Trophoblast cell (in vitro differentiated cells and primary cell): ENCODE measurements at regions not wholly inside any gene's neighbourhood (a gene's known extent, or its start where the extent isn't known, plus 50 kb on each side); places are given as distances from the start of the nearest gene placed in this dataset.
"Not testable (repeated sequence)": the region's sequence is repeated elsewhere in the genome, so short reads cannot be mapped to it uniquely, and the experiment has no call there.

Source experiments
- DNase-seq, 2 donors: peaks; one replicate each; pipeline ENCODE4 v3.0.0-alpha.2; 2016
- H2AFZ ChIP-seq: 2 replicates; pipeline ENCODE4 v1.6.1; 2013; ENCODE audit warnings: low read length, moderate library complexity, mild to moderate bottlenecking; ENCODE audit not compliant: insufficient read depth, poor library complexity
- H2AK5ac ChIP-seq: 2 replicates; pipeline ENCODE4 v1.6.1; 2013; ENCODE audit warnings: mild to moderate bottlenecking, low read length
- H2BK120ac ChIP-seq: 2 replicates; pipeline ENCODE4 v1.6.1; 2013; ENCODE audit warnings: low read length, mild to moderate bottlenecking, moderate library complexity; ENCODE audit not compliant: insufficient read depth, poor library complexity
- H2BK12ac ChIP-seq: 2 replicates; pipeline ENCODE4 v1.6.1; 2013; ENCODE audit warnings: mild to moderate bottlenecking, low read length, moderate library complexity
- H2BK5ac ChIP-seq: 2 replicates; pipeline ENCODE4 v1.6.1; 2013; ENCODE audit warnings: low read length, low read depth, moderate library complexity, mild to moderate bottlenecking; ENCODE audit not compliant: poor library complexity
- H3K14ac ChIP-seq: 2 replicates; pipeline ENCODE4 v1.6.1; 2013; ENCODE audit warnings: mild to moderate bottlenecking, low read length
- H3K18ac ChIP-seq: 2 replicates; pipeline ENCODE4 v1.6.1; 2013; ENCODE audit warnings: mild to moderate bottlenecking, low read length
- H3K23ac ChIP-seq: 2 replicates; pipeline ENCODE4 v1.6.1; 2013; ENCODE audit warnings: low read length
- H3K27ac ChIP-seq: 2 replicates; pipeline ENCODE4 v1.5.1; 2013; ENCODE audit warnings: low read depth, mild to moderate bottlenecking, inconsistent platforms, low read length, moderate library complexity
- H3K27me3 ChIP-seq: 2 replicates; pipeline ENCODE4 v1.6.1; 2013; ENCODE audit warnings: inconsistent platforms, mild to moderate bottlenecking, low read length, moderate library complexity; ENCODE audit not compliant: insufficient read depth
- H3K36me3 ChIP-seq, 2 experiments: 1 replicate in 1 of 2; 2 replicates in 1 of 2; pipeline ENCODE4 v1.6.1; 2013; ENCODE audit warnings: low read length in 2 of 2, mild to moderate bottlenecking in 2 of 2, moderate library complexity in 1 of 2; ENCODE audit not compliant: insufficient read depth in 2 of 2, control insufficient read depth in 1 of 2
- H3K4ac ChIP-seq: 2 replicates; pipeline ENCODE4 v1.6.1; 2013; ENCODE audit warnings: low read depth, mild to moderate bottlenecking, low read length, moderate library complexity
- H3K4me1 ChIP-seq, 2 experiments: 1 replicate in 1 of 2; 2 replicates in 1 of 2; pipeline ENCODE4 v1.6.1; 2013; ENCODE audit warnings: low read length in 2 of 2, mild to moderate bottlenecking in 2 of 2, moderate library complexity in 1 of 2; ENCODE audit not compliant: insufficient read depth in 2 of 2, control insufficient read depth in 1 of 2
- H3K4me2 ChIP-seq: 2 replicates; pipeline ENCODE4 v1.6.1; 2013; ENCODE audit warnings: inconsistent platforms, mild to moderate bottlenecking, low read length, moderate library complexity
- H3K4me3 ChIP-seq: 2 replicates; pipeline ENCODE4 v1.5.1; 2013; ENCODE audit warnings: mild to moderate bottlenecking, low read depth, low read length, inconsistent platforms
- H3K79me1 ChIP-seq: one replicate; pipeline ENCODE4 v1.6.1; 2013; ENCODE audit warnings: low read length
- H3K79me2 ChIP-seq: 2 replicates; pipeline ENCODE4 v1.6.1; 2013; ENCODE audit warnings: low read length, mild to moderate bottlenecking; ENCODE audit not compliant: control insufficient read depth, insufficient read depth, poor library complexity
- H3K9ac ChIP-seq: 2 replicates; pipeline ENCODE4 v1.6.1; 2013; ENCODE audit warnings: mild to moderate bottlenecking, low read length
- H3K9me3 ChIP-seq: 2 replicates; pipeline ENCODE4 v1.6.1; 2013; ENCODE audit warnings: low read depth, mild to moderate bottlenecking, control low read depth, inconsistent platforms, low read length; ENCODE audit not compliant: insufficient read depth
- H4K12ac ChIP-seq: 2 replicates; pipeline ENCODE4 v1.6.1; 2013; ENCODE audit warnings: low read depth, mild to moderate bottlenecking, low read length, moderate library complexity
- H4K8ac ChIP-seq: 2 replicates; pipeline ENCODE4 v1.6.1; 2013; ENCODE audit warnings: low read depth, mild to moderate bottlenecking, low read length, moderate library complexity
- H4K91ac ChIP-seq: one replicate; pipeline ENCODE4 v1.6.1; 2013; ENCODE audit warnings: low read depth, mild to moderate bottlenecking, low read length, moderate library complexity
- WGBS: extraction: QIAGEN DNeasy Blood & Tissue Kit; methylation state at CpG from one replicate; pipeline ENCODE4 v1.1.7; 2013; ENCODE audit warnings: missing lambda C conversion rate; ENCODE audit not compliant: insufficient read length, insufficient coverage; ENCODE audit errors: extremely low coverage; 5-methylcytosine and 5-hydroxymethylcytosine counted together

DNA sequence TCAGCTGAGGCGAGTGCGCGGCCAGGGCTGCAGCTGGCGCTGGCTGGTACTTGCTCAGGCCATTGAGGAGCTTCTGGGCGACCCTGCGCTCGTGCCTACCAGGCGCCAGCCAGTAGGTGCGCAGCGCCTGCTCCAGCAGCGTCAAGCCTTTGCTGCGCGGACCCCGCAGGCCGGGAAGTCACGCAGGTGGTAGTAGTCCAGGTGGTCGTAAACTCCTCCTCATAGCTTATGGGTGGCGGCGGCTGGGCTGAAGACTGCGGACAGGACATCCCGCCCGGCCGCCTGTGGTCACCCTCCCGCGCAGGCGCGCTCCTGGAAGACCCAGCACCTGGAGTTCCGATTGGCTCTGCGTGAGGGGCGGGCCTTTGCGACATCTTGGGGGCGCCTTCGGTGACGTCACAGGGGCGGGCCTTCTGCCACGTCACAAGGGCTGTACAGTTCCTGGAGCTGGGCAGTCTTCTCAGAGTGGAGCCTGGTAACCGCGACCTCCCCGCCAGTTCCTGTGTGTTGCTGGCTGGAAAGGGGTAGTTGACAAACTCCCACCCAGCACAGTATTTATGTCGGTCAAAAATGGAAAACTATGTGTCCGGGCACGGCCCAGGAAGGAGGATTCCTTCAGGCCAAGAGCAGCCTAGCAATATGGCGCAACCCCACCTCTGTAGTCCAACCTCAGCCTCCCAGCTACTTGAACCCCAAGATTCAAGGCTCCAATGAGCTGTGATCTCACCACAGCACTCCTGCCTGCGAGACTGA, 102.2 kb upstream of the VKORC1L1 start:
- H3K14ac ChIP-seq: peak overlapping the region; percentile 54
- H3K23ac ChIP-seq, H2BK12ac ChIP-seq, H3K27ac ChIP-seq, H3K36me3 ChIP-seq, H3K79me1 ChIP-seq, H3K9me3 ChIP-seq, H2BK120ac ChIP-seq, H2AK5ac ChIP-seq, H2BK5ac ChIP-seq, H3K27me3 ChIP-seq, H3K4me1 ChIP-seq, H3K79me2 ChIP-seq: not testable (repeated sequence)
- peak overlapping the region; percentile 24 for H3K4ac ChIP-seq
- H4K91ac ChIP-seq: peak overlapping the region; percentile 58
- H4K12ac ChIP-seq: peak overlapping the region; percentile 98
- H4K8ac ChIP-seq: peak overlapping the region; percentile 99
- H3K9ac ChIP-seq: peak overlapping the region; percentile 91
- peak overlapping the region; percentile 92 for H3K4me3 ChIP-seq
- peak overlapping the region; percentile 52 for H3K4me2 ChIP-seq
- peak overlapping the region; percentile 13 for H2AFZ ChIP-seq
- H3K18ac ChIP-seq: peak overlapping the region; percentile 10
- WGBS: no CpG with 5 or more reads among the region's 44 CpGs
- peak; percentile 84 to 93 for DNase-seq

GRCh38 chr7:65771226-65771569, 101.7 kb upstream of the VKORC1L1 start:
- H3K79me2 ChIP-seq, H3K27ac ChIP-seq, H3K4me1 ChIP-seq, H3K27me3 ChIP-seq, H3K23ac ChIP-seq, H2BK5ac ChIP-seq, H3K79me1 ChIP-seq, H3K9ac ChIP-seq, DNase-seq, H3K36me3 ChIP-seq, H3K9me3 ChIP-seq, H3K18ac ChIP-seq: not testable (repeated sequence)
- peak overlapping the region; percentile 82 for H2AK5ac ChIP-seq
- peak overlapping the region; percentile 35 for H3K4me3 ChIP-seq
- peak overlapping the region; percentile 11 for H3K14ac ChIP-seq
- peak overlapping the region; percentile 29 for H3K4me2 ChIP-seq
- peak overlapping the region; percentile 99 for H4K8ac ChIP-seq
- peak overlapping the region; percentile 58 for H4K91ac ChIP-seq
- H2AFZ ChIP-seq: peak overlapping the region; percentile 3
- H3K4ac ChIP-seq: peak overlapping the region; percentile 93
- WGBS: no CpG with 5 or more reads among the region's 17 CpGs
- H4K12ac ChIP-seq: peak overlapping the region; percentile 98
- H2BK120ac ChIP-seq: peak overlapping the region; percentile 46
- peak overlapping the region; percentile 13 for H2BK12ac ChIP-seq

GRCh38 chr7:65776677-65777076, 96.2 kb upstream of the VKORC1L1 start:
- not testable (repeated sequence) for H3K9me3 ChIP-seq, H3K23ac ChIP-seq, H2BK5ac ChIP-seq, H4K91ac ChIP-seq, H3K27ac ChIP-seq, H4K12ac ChIP-seq, H3K4ac ChIP-seq, H3K14ac ChIP-seq, H2BK12ac ChIP-seq, H3K9ac ChIP-seq, H3K18ac ChIP-seq, H3K4me1 ChIP-seq, H3K79me2 ChIP-seq, H3K79me1 ChIP-seq, H2BK120ac ChIP-seq, H2AK5ac ChIP-seq, H3K4me2 ChIP-seq, H4K8ac ChIP-seq, H2AFZ ChIP-seq, H3K4me3 ChIP-seq, DNase-seq, H3K36me3 ChIP-seq, H3K27me3 ChIP-seq
- WGBS: no CpG with 5 or more reads among the region's 6 CpGs

DNA sequence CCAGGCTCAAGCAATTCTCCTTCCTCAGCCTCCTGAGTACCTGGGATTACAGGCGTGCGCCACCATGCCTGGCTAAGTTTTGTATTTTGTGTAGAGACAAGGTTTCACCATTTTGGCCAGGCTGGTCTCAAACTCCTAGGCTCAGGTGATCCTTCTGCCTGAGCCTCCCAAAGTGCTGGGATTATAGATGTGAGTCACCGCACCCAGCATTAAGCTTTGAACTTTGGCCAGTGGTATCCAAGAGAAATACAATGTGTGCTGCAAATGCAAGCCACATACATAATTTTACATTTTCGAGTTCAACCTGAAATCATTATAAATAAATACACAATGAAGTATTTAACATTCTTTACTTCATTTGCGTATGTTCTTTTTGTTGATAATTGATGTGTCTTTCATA, 82.9 kb upstream of the VKORC1L1 start:
- WGBS: no CpG with 5 or more reads among the region's 5 CpGs
- H3K79me1 ChIP-seq, DNase-seq, H3K27me3 ChIP-seq, H3K4me2 ChIP-seq, H4K8ac ChIP-seq, H3K4ac ChIP-seq, H4K91ac ChIP-seq, H2BK120ac ChIP-seq, H2AK5ac ChIP-seq, H2AFZ ChIP-seq, H2BK12ac ChIP-seq, H3K9ac ChIP-seq, H4K12ac ChIP-seq, H3K79me2 ChIP-seq, H3K27ac ChIP-seq, H3K4me1 ChIP-seq, H2BK5ac ChIP-seq, H3K14ac ChIP-seq, H3K18ac ChIP-seq, H3K4me3 ChIP-seq, H3K36me3 ChIP-seq, H3K23ac ChIP-seq, H3K9me3 ChIP-seq: not testable (repeated sequence)
